Mammary epithelial cell (primary cell): ENCODE measurements at regions not wholly inside any gene's neighbourhood (a gene's known extent, or its start where the extent isn't known, plus 50 kb on each side); places are given as distances from the start of the nearest gene placed in this dataset.

Experiments used
- EZH2 ChIP-seq: IDR thresholded peaks from 2 replicates; pipeline ENCODE4 v1.6.1; 2012; ENCODE audit warnings: low read length, inconsistent platforms, borderline replicate concordance
- TF ChIP-seq, protein P1 (sequence below), 2 donors: IDR thresholded peaks in 1 of 2; conservative IDR thresholded peaks in 1 of 2; 2 replicates each; pipeline ENCODE4 v1.5.1; 2011 to 2012; ENCODE audit warnings: inconsistent platforms in 2 of 2, low read length in 2 of 2, mild to moderate bottlenecking in 2 of 2, control low read depth in 1 of 2, low read depth in 1 of 2; ENCODE audit not compliant: insufficient read depth in 1 of 2; ENCODE audit errors: extremely low read depth in 1 of 2

GRCh38 chr4:133278591-133278990, 129.5 kb downstream of the PCDH10 start:
- TF ChIP-seq, protein P1, sequence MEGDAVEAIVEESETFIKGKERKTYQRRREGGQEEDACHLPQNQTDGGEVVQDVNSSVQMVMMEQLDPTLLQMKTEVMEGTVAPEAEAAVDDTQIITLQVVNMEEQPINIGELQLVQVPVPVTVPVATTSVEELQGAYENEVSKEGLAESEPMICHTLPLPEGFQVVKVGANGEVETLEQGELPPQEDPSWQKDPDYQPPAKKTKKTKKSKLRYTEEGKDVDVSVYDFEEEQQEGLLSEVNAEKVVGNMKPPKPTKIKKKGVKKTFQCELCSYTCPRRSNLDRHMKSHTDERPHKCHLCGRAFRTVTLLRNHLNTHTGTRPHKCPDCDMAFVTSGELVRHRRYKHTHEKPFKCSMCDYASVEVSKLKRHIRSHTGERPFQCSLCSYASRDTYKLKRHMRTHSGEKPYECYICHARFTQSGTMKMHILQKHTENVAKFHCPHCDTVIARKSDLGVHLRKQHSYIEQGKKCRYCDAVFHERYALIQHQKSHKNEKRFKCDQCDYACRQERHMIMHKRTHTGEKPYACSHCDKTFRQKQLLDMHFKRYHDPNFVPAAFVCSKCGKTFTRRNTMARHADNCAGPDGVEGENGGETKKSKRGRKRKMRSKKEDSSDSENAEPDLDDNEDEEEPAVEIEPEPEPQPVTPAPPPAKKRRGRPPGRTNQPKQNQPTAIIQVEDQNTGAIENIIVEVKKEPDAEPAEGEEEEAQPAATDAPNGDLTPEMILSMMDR (conservative IDR thresholded peaks at IDR 0.05 in 1 of 2, IDR thresholded peaks at IDR 0.05 in 1 of 2; ENCODE audit: extremely low read depth in 1 of 2, insufficient read depth in 1 of 2, low read depth in 1 of 2, low read length in 2 of 2): no peak
- no peak for TF ChIP-seq EZH2
